ENCODE measurements at regions not wholly inside any gene's neighbourhood (a gene's known extent, or its start where the extent isn't known, plus 50 kb on each side); places are given as distances from the start of the nearest gene placed in this dataset.

GRCh38 chr12:91918431-91918830, 227.2 kb downstream of the BTG1 start:
- intact Hi-C loops (cut with DNase I), result no loop called here
- no peaks in the 10 kb centered on the region for H3K27me3 ChIP-seq
- TF ChIP-seq, protein P1, sequence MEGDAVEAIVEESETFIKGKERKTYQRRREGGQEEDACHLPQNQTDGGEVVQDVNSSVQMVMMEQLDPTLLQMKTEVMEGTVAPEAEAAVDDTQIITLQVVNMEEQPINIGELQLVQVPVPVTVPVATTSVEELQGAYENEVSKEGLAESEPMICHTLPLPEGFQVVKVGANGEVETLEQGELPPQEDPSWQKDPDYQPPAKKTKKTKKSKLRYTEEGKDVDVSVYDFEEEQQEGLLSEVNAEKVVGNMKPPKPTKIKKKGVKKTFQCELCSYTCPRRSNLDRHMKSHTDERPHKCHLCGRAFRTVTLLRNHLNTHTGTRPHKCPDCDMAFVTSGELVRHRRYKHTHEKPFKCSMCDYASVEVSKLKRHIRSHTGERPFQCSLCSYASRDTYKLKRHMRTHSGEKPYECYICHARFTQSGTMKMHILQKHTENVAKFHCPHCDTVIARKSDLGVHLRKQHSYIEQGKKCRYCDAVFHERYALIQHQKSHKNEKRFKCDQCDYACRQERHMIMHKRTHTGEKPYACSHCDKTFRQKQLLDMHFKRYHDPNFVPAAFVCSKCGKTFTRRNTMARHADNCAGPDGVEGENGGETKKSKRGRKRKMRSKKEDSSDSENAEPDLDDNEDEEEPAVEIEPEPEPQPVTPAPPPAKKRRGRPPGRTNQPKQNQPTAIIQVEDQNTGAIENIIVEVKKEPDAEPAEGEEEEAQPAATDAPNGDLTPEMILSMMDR (IDR thresholded peaks at IDR 0.05), result no peak
- TF ChIP-seq POLR2AphosphoS5 (IDR thresholded peaks at IDR 0.05; ENCODE audit: insufficient read depth in 1 of 2, low read depth in 1 of 2) (no peak), POLR2A (IDR thresholded peaks at IDR 0.05) (no peak)
- no peaks in the 10 kb centered on the region for H3K36me3 ChIP-seq
- peaks cover 21% of the 10 kb centered on the region for H3K4me1 ChIP-seq
- DNase-seq (ENCODE audit: extremely low spot score in 2 of 2), result no peak
- H3K4me3 ChIP-seq, result no peak overlapping the region
- no peaks in the 10 kb centered on the region for H3K9me3 ChIP-seq
- no peak overlapping the region for H3K27ac ChIP-seq

GRCh38 chr12:91914701-91915100, 230.9 kb downstream of the BTG1 start:
- Histone ChIP-seq H3K4me3 (no peak overlapping the region), H3K4me1 (peaks cover 7% of the 10 kb centered on the region), H3K9me3 (no peaks in the 10 kb centered on the region), H3K27ac (no peak overlapping the region), H3K27me3 (no peaks in the 10 kb centered on the region), H3K36me3 (no peaks in the 10 kb centered on the region)
- intact Hi-C loops (cut with DNase I), result no loop called here
- DNase-seq (ENCODE audit: extremely low spot score in 2 of 2), result no peak
- TF ChIP-seq POLR2AphosphoS5 (IDR thresholded peaks at IDR 0.05; ENCODE audit: insufficient read depth in 1 of 2, low read depth in 1 of 2) (no peak), POLR2A (IDR thresholded peaks at IDR 0.05) (no peak)
- TF ChIP-seq, protein P1 (IDR thresholded peaks at IDR 0.05), result no peak

DNA sequence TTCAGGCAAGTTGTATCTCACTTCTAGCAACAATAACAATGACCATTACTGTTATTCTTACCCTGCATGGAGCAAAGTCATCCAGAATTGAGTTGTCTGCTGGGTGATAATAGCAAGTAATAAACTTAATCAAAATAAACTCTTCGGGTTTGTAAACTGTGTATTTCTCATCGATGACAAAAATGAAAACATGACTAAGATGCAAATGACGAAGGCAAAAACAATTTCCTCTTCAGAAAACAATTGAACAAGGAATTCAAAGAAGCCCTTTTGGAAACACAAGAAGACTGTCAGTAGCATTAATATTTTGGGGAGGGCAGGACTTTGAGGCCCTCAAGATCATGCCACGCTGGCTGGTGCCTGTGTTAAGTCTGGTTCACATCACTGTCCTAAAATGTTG, 232.0 kb downstream of the BTG1 start:
- H3K4me3 ChIP-seq, result no peak overlapping the region

DNA sequence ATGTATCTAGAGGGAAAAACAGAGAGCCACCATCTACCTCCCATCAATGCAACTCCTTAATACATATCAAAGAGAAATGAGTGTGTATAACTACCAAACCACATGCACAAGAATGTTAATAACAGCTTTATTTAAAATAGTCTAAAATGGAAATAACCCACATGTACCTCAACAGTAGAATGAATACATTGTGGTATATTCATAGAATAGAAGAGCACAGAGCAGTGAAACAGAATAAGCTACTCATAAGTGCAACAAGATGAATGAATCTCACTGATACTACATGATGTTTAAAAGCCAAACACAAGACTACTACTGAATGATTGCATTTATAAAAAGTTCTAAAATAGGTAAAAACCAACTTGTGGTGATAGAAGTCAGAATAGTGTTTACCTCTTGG, 232.5 kb downstream of the BTG1 start:
- no peaks in the 10 kb centered on the region for H3K9me3 ChIP-seq

More for the DNA sequence above, 232.0 kb downstream of the BTG1 start:
- no peaks in the 10 kb centered on the region for H3K36me3 ChIP-seq
- TF ChIP-seq POLR2AphosphoS5 (IDR thresholded peaks at IDR 0.05; ENCODE audit: insufficient read depth in 1 of 2, low read depth in 1 of 2) (no peak), POLR2A (IDR thresholded peaks at IDR 0.05) (no peak)
- TF ChIP-seq, protein P1 (IDR thresholded peaks at IDR 0.05), result no peak
- H3K4me1 ChIP-seq, result peaks cover 7% of the 10 kb centered on the region
- no peaks in the 10 kb centered on the region for H3K9me3 ChIP-seq
- intact Hi-C loops (cut with DNase I), result no loop called here
- no peak for DNase-seq (ENCODE audit: extremely low spot score in 2 of 2)
- no peak overlapping the region for H3K27ac ChIP-seq
- no peaks in the 10 kb centered on the region for H3K27me3 ChIP-seq

GRCh38 chr12:91912178-91912577, 233.5 kb downstream of the BTG1 start:
- intact Hi-C loops (cut with DNase I), result no loop called here
- H3K4me3 ChIP-seq, result no peak overlapping the region
- DNase-seq (ENCODE audit: extremely low spot score in 2 of 2), result no peak
- no peaks in the 10 kb centered on the region for H3K36me3 ChIP-seq
- no peaks in the 10 kb centered on the region for H3K9me3 ChIP-seq
- TF ChIP-seq POLR2AphosphoS5 (IDR thresholded peaks at IDR 0.05; ENCODE audit: insufficient read depth in 1 of 2, low read depth in 1 of 2) (no peak), POLR2A (IDR thresholded peaks at IDR 0.05) (no peak)
- TF ChIP-seq, protein P1 (IDR thresholded peaks at IDR 0.05), result no peak
- no peak overlapping the region for H3K27ac ChIP-seq
- H3K4me1 ChIP-seq, result peaks cover 7% of the 10 kb centered on the region
- no peaks in the 10 kb centered on the region for H3K27me3 ChIP-seq

More for the DNA sequence above, 232.5 kb downstream of the BTG1 start:
- intact Hi-C loops (cut with DNase I), result no loop called here
- TF ChIP-seq, protein P1 (IDR thresholded peaks at IDR 0.05), result no peak
- TF ChIP-seq POLR2A (IDR thresholded peaks at IDR 0.05) (no peak), POLR2AphosphoS5 (IDR thresholded peaks at IDR 0.05; ENCODE audit: insufficient read depth in 1 of 2, low read depth in 1 of 2) (no peak)
- no peaks in the 10 kb centered on the region for H3K27me3 ChIP-seq
- DNase-seq (ENCODE audit: extremely low spot score in 2 of 2), result no peak
- H3K36me3 ChIP-seq, result no peaks in the 10 kb centered on the region
- peaks cover 7% of the 10 kb centered on the region for H3K4me1 ChIP-seq
- H3K4me3 ChIP-seq, result no peak overlapping the region
- H3K27ac ChIP-seq, result no peak overlapping the region
